ENCODE measurements at regions not wholly inside any gene's neighbourhood (a gene's known extent, or its start where the extent isn't known, plus 50 kb on each side); places are given as distances from the start of the nearest gene placed in this dataset.

- no peak for DNase-seq (ENCODE audit: low spot score)
These were observed 104.0 kb downstream of the CYRIA start for GRCh38 chr2:16561676-16562075.

GRCh38 chr2:16561251-16561650 lies 104.4 kb downstream of the CYRIA start:
- DNase-seq (ENCODE audit: low spot score) = no peak

GRCh38 chr2:16559278-16560067 lies 106.2 kb downstream of the CYRIA start:
- no peak for DNase-seq (ENCODE audit: low spot score)

- DNase-seq (ENCODE audit: low spot score) = no peak
These were observed 111.5 kb downstream of the CYRIA start for GRCh38 chr2:16554060-16554583.

- DNase-seq (ENCODE audit: low spot score) = peak; percentile 48
These were observed 112.4 kb downstream of the CYRIA start for GRCh38 chr2:16553226-16553625.

GRCh38 chr2:16552202-16552601 lies 113.4 kb downstream of the CYRIA start:
- no peak for DNase-seq (ENCODE audit: low spot score)

- DNase-seq (ENCODE audit: low spot score) = no peak
These were observed 117.6 kb downstream of the CYRIA start for GRCh38 chr2:16548036-16548435.

- no peak for DNase-seq (ENCODE audit: low spot score)
These were observed 119.4 kb downstream of the CYRIA start for GRCh38 chr2:16546128-16546754.

- no peak for DNase-seq (ENCODE audit: low spot score)
These were observed 126.9 kb downstream of the CYRIA start for GRCh38 chr2:16538707-16539106.

GRCh38 chr2:16537347-16537746 lies 128.3 kb downstream of the CYRIA start:
- DNase-seq (ENCODE audit: low spot score) = no peak

- DNase-seq (ENCODE audit: low spot score) = no peak
These were observed 139.4 kb downstream of the CYRIA start for GRCh38 chr2:16526193-16526592.

- DNase-seq (ENCODE audit: low spot score) = no peak
These were observed 140.3 kb downstream of the CYRIA start for GRCh38 chr2:16525265-16525887.

GRCh38 chr2:16523711-16524110 lies 141.9 kb downstream of the CYRIA start:
- DNase-seq (ENCODE audit: low spot score) = no peak

- DNase-seq (ENCODE audit: low spot score) = no peak
These were observed 143.4 kb downstream of the CYRIA start for GRCh38 chr2:16522031-16522831.

- DNase-seq (ENCODE audit: low spot score) = no peak
These were observed 144.7 kb downstream of the CYRIA start for GRCh38 chr2:16520891-16521290.

GRCh38 chr2:16515696-16516095 lies 149.9 kb downstream of the CYRIA start:
- DNase-seq (ENCODE audit: low spot score) = no peak

GRCh38 chr2:16513626-16514025 lies 152.0 kb downstream of the CYRIA start:
- DNase-seq (ENCODE audit: low spot score) = no peak

GRCh38 chr2:16511041-16511440 lies 154.6 kb downstream of the CYRIA start:
- DNase-seq (ENCODE audit: low spot score) = no peak

GRCh38 chr2:16509042-16509441 lies 156.6 kb downstream of the CYRIA start:
- DNase-seq (ENCODE audit: low spot score) = no peak

- no peak for DNase-seq (ENCODE audit: low spot score)
These were observed 157.2 kb downstream of the CYRIA start for GRCh38 chr2:16508490-16508851.

- DNase-seq (ENCODE audit: low spot score) = peak; percentile 84
These were observed 157.8 kb downstream of the CYRIA start for GRCh38 chr2:16507655-16508489.

Data from ecto neural progenitor cell (in vitro differentiated cells).